GM18909 (cell line): ENCODE measurements at regions not wholly inside any gene's neighbourhood (a gene's known extent, or its start where the extent isn't known, plus 50 kb on each side); places are given as distances from the start of the nearest gene placed in this dataset.
A peak's percentile ranks its signal among the peaks of the same experiment; 100 is the strongest.

Experiments used
- ATAC-seq: cut with Tn5 transposase; IDR thresholded peaks from one replicate; pipeline ENCODE4 v1.9.1; 2021; ENCODE audit warnings: mild to moderate bottlenecking; ENCODE audit not compliant: unreplicated experiment, poor library complexity

DNA sequence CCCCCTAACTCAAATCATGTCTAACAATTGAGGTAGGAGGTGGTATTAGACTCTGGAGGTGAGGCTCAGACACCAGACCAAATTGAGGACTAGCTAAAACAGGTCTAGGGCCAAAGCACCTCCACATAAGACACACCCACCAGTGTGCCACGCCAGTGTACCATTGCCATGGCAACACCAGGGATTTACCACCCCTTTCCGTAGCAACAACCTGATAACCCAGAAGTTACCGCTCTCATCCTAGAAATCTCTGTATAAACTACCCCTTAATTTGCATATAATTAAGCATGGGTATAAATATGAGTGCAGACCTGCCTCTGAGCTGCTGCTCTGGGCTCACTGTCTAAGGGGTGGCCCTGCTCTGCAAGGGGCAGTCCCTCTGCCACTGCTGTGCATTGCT is 57.4 kb upstream of the PPP2R5C start:
- no peak for ATAC-seq

DNA sequence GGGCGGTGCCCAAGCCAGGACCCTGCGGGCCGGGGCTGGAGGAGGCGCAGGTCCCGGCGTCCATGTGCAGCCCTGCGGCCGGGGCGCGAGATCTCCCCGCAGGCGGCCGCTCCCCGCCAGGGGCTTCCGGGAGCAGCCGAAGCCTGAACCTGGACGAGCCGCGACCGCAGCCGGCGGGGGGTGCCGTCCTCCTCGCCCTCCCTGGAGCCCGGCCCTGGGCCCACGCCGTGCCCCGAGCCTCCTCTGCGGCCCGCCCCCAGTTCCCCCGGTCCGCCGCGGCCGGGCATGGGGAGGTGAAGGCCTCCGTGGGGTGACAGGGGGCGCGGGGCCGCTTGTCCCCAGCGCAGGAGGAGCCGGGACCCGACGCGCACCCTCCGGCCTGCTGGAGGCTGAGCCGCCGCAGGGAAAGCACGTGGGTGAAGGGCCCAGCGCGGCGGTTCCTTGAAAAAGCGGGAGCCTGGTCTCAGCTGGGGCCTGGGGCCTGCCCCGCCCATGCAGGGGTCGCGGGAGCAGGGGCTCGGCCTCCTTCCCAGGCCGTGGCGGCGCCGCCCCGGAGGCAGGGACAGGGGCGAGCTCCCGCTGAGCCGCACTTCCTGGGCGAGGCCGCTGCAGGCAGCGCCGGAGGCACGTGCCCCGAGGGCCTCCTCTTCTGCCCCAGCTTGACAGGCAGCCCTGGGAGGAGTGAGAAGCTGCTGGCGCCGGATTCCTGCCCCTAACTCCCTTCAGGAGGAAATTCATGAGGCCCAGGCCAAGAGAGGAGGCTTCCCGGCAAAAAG is 55.6 kb upstream of the PPP2R5C start:
- ATAC-seq = no peak

DNA sequence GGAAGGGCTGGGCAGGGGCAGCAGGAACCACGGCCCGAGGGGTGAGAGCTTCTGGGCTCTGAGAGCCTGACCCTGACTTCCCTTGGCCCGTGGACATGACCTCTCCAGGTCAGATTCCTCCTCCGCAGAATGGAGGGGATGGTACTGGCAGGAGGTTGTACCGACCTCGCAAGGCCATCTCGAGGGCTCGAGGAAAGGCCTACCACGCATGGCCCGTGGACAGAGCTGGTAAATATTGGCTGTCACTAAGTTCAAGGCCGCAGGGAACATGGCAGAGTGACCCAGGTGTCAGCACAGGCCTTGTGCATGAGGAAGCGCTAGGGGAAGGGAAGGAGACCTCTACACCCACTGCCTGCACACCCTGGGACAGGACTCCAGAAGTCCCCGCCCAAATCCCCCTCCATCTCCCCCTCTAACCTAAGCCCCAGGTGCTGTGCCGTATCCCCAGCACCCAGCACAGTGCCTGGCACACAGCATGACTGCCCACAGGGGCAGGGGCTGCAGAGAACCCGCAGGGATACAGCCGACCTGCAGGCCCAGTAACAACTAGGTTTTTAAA is 54.9 kb upstream of the PPP2R5C start:
- no peak for ATAC-seq

DNA sequence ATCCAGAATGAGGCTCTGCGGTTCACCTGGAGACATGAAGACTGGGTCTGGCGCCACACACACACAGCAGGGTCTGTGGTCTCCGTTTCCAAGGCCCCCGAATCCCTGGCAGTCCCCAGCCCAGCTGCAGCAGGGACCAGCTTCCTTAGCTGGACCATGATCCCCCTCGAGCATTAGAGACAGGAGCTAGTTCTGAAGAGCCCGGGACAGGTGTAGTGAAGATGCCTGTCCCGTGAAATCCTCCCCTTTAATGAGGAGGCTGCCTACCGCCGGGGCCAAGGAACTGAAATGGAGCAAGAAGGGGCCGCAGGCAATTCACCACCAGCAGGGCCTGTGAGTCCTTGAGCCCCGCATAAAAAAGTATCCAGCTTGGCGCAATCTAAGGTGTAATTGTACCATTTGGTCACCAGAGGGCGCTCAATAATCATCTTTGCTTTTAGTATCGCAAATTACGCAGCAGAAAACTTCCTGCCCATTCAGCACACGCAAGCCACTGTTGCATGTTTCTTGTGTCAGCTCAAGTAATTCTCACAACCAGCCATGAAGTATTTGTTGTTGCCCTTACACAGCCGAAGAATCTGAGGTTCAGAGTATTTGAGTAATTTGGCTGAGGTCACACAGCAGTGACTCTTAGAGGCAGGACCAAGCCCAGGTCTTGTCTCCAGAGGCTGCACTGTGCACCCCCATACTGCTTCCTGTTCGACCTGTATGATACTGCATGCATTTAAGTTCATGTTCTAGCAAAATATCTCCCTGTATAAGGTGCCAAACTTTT is 54.3 kb upstream of the PPP2R5C start:
- peak; percentile 47 for ATAC-seq

DNA sequence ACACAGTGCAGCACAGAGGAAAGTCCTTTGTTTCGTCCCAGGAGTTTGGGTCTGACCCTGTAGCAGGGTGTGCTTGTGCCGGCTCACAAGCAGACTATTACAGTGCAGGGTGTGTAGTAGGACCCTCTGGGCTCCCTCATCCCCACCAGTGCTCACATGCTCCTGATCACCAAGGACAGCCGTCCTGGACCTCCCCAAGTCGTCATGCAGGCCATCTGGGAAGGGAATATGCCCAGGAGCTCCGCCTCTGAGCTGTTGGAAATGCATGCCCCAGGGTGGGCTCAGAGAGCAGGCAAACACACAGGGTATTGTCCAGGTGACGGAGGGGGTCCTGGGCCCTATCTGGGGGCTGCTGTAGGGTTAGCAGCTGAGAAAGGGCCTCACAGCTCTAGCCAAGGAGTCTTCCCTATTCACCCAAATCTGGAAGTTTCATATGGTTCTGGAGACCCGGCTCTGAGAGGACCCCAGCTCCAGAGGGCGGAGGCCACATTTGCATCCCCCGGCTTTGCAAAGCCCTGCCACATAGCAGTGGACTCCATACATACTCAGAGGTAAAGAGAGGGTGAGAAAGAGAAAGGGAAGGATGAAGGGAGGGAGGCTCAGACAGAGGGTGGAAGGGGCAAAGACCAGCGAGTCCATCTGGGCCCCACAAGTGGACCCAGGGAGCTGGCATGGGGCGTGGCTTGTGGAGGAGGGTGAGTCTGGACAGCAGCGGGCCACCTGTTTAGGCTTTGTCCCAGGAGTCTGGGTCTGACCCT is 53.5 kb upstream of the PPP2R5C start:
- ATAC-seq = no peak

DNA sequence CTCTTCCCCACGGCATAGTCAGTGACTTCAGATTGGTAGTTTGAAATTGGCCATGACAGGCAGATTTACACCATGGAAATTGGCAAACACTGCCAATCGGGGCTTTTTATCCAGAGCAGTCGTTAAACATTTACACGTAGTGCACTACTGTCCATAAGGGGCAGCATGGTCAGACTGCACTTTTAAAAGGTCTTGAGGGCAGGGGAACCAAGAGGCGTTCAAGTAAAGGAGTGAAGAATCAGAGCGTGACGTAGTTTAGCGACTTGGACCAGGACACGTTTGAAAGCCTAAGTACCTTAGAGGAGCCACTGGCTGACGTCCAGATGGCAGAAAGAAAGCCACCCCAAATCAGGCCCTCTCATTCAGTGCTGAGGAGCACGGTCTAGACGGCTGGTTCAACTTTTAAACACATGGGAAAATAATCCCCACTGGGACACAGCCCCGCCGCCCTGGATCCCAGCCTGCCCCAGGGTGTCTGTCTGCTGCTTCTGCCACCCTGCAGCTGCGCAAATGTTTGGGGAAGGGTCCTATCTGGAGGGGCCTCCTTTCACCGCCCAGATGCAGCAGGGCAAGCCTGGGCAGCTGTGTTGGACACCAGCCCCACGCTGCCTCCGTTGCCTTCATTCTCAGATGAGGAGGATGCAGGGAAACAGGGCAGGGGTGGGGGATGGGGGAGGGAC is 52.5 kb upstream of the PPP2R5C start:
- no peak for ATAC-seq

GRCh38 chr14:101709533-101709881 is 52.0 kb upstream of the PPP2R5C start:
- no peak for ATAC-seq

DNA sequence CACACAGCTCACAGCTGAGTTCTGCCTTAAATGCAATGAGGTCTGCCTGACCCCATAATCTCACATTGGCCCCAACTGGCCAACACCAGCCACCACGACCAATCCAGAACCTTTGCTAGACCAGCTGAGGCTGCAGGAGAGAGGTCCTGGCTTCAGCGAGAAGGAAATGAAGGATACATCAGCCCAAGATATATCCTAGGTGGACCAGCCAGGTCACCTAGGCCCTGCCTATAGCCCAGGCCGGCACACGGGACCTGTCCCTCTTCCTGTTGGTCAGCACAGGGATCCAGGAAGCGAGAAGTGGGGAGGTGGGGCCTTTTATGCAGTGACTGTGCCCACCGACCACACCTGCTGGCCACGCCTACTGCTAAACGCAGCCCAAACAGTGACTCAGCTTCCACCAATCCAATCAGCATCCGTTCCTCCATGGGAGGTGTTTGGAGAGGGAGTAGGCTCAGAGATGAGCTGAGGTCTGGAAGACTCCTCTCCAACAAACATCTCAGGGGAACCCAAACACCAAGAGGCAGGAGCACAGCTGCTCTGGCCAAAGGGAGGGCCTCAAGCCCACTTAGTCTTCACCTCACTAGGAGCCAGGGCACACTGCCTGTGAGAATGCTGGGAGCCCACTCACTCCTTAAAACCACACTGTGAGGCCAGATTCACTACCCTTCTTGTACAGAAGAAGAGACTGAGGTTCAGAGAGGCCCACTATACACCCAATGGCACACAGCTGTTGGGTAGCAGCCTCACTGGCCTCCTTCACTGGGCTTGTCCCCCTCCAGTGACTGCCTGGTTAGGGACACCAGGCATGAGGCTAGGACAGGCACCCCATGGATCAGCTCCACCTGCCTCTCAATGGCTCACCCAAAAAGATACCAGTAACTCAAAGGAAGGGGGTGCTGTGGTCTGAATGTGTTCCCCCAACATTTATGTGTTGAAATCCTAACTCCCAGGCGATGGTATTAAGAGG is 51.3 kb upstream of the PPP2R5C start:
- no peak for ATAC-seq

GRCh38 chr14:101711041-101711856 is 50.3 kb upstream of the PPP2R5C start:
- no peak for ATAC-seq
